Vagina (tissue), 2 donors: ENCODE measurements at regions not wholly inside any gene's neighbourhood (a gene's known extent, or its start where the extent isn't known, plus 50 kb on each side); places are given as distances from the start of the nearest gene placed in this dataset.

ENCODE experiments used
- POLR2A ChIP-seq, 2 donors: fragments of 450-650 bp; IDR thresholded peaks; one replicate each; pipeline ENCODE4 v1.6.1; 2017; ENCODE audit warnings: antibody characterized with exemption in 2 of 2, mild to moderate bottlenecking in 2 of 2, moderate library complexity in 2 of 2
- POLR2AphosphoS5 ChIP-seq, 2 donors: sonication (generic); formaldehyde crosslinking; IDR thresholded peaks; one replicate each; pipeline ENCODE4 v1.9.0; 2017; ENCODE audit warnings: antibody characterized with exemption in 2 of 2, mild to moderate bottlenecking in 2 of 2, low read depth in 1 of 2; ENCODE audit not compliant: insufficient read depth in 1 of 2
- TF ChIP-seq, protein P1 (sequence below), 3 experiments: fragments of 450-650 bp in 2 of 3; fragments of 200-600 bp in 1 of 3; sonication (generic) in 1 of 3; IDR thresholded peaks; one replicate each; pipeline ENCODE4 v1.5.1; 2017 to 2019; ENCODE audit warnings: antibody characterized with exemption in 3 of 3, mild to moderate bottlenecking in 2 of 3, moderate library complexity in 2 of 3

GRCh38 chr2:239543702-239544101 lies 142.9 kb upstream of the HDAC4 start:
- TF ChIP-seq, protein P1, sequence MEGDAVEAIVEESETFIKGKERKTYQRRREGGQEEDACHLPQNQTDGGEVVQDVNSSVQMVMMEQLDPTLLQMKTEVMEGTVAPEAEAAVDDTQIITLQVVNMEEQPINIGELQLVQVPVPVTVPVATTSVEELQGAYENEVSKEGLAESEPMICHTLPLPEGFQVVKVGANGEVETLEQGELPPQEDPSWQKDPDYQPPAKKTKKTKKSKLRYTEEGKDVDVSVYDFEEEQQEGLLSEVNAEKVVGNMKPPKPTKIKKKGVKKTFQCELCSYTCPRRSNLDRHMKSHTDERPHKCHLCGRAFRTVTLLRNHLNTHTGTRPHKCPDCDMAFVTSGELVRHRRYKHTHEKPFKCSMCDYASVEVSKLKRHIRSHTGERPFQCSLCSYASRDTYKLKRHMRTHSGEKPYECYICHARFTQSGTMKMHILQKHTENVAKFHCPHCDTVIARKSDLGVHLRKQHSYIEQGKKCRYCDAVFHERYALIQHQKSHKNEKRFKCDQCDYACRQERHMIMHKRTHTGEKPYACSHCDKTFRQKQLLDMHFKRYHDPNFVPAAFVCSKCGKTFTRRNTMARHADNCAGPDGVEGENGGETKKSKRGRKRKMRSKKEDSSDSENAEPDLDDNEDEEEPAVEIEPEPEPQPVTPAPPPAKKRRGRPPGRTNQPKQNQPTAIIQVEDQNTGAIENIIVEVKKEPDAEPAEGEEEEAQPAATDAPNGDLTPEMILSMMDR (IDR thresholded peaks at IDR 0.05), result no peak
- no peak for TF ChIP-seq POLR2AphosphoS5 (IDR thresholded peaks at IDR 0.05; ENCODE audit: insufficient read depth in 1 of 2, low read depth in 1 of 2)
- TF ChIP-seq POLR2A (IDR thresholded peaks at IDR 0.05), result no peak
